Bronchial epithelial cell (primary cell): ENCODE measurements at regions not wholly inside any gene's neighbourhood (a gene's known extent, or its start where the extent isn't known, plus 50 kb on each side); places are given as distances from the start of the nearest gene placed in this dataset.

ENCODE experiments used
- DNase-seq: peaks from one replicate; pipeline ENCODE4 v3.0.0-alpha.2; 2010; ENCODE audit warnings: low read depth
- FAIRE-seq: peaks from 2 replicates; lab custom pipeline; 2011; peaks lifted over from hg19 to GRCh38; lab: Jason Lieb, UNC
- H3K27me3 ChIP-seq: 2 replicates; pipeline ENCODE4 v1.5.1; 2011; ENCODE audit warnings: low read length; ENCODE audit not compliant: control insufficient read depth, insufficient read depth
- H3K36me3 ChIP-seq: 2 replicates; pipeline ENCODE4 v1.5.1; 2011; ENCODE audit warnings: low read length; ENCODE audit not compliant: control insufficient read depth, insufficient read depth
- H3K4me3 ChIP-seq: 2 replicates; pipeline ENCODE4 v1.5.1; 2011; ENCODE audit warnings: mild to moderate bottlenecking, low read depth, low read length, control low read depth
- CTCF ChIP-seq: IDR thresholded peaks from 2 replicates; pipeline ENCODE4 v1.5.1; 2011; ENCODE audit warnings: mild to moderate bottlenecking, moderate library complexity, low read length, control low read depth, inconsistent platforms; ENCODE audit not compliant: insufficient read depth, severe bottlenecking

GRCh38 chr7:22647451-22648257 is 79.3 kb upstream of the IL6 start:
- FAIRE-seq (no peak), DNase-seq (peak; percentile 74)
- Histone ChIP-seq H3K36me3 (no peaks in the 10 kb centered on the region), H3K4me3 (no peak overlapping the region), H3K27me3 (no peaks in the 10 kb centered on the region)
- TF ChIP-seq CTCF = no peak

GRCh38 chr7:22645418-22646181 is 81.4 kb upstream of the IL6 start:
- DNase-seq = no peak
- Histone ChIP-seq H3K4me3 (no peak overlapping the region), H3K36me3 (no peaks in the 10 kb centered on the region), H3K27me3 (no peaks in the 10 kb centered on the region)
- no peak for FAIRE-seq
- no peak for TF ChIP-seq CTCF

- no peak for FAIRE-seq
- no peak for TF ChIP-seq CTCF
- Histone ChIP-seq H3K36me3 (no peaks in the 10 kb centered on the region), H3K27me3 (no peaks in the 10 kb centered on the region), H3K4me3 (no peak overlapping the region)
- DNase-seq = no peak
Measured at GRCh38 chr7:22642454-22642853, 84.5 kb upstream of the IL6 start.

GRCh38 chr7:22640269-22640668 is 86.7 kb upstream of the IL6 start:
- no peak for FAIRE-seq
- H3K4me3 ChIP-seq = no peak overlapping the region
- no peaks in the 10 kb centered on the region for H3K27me3 ChIP-seq
- H3K36me3 ChIP-seq = no peaks in the 10 kb centered on the region
- DNase-seq = no peak
- no peak for TF ChIP-seq CTCF

GRCh38 chr7:22639396-22639795 is 87.6 kb upstream of the IL6 start:
- no peak for FAIRE-seq
- no peaks in the 10 kb centered on the region for H3K27me3 ChIP-seq
- no peak for DNase-seq
- no peak for TF ChIP-seq CTCF
- no peaks in the 10 kb centered on the region for H3K36me3 ChIP-seq
- no peak overlapping the region for H3K4me3 ChIP-seq
